Mammary epithelial cell (primary cell): ENCODE measurements at regions not wholly inside any gene's neighbourhood (a gene's known extent, or its start where the extent isn't known, plus 50 kb on each side); places are given as distances from the start of the nearest gene placed in this dataset.

Experiments
- EZH2 ChIP-seq: IDR thresholded peaks from 2 replicates; pipeline ENCODE4 v1.6.1; 2012; ENCODE audit warnings: low read length, inconsistent platforms, borderline replicate concordance
- TF ChIP-seq, protein P1 (sequence below), 2 donors: IDR thresholded peaks in 1 of 2; conservative IDR thresholded peaks in 1 of 2; 2 replicates each; pipeline ENCODE4 v1.5.1; 2011 to 2012; ENCODE audit warnings: inconsistent platforms in 2 of 2, low read length in 2 of 2, mild to moderate bottlenecking in 2 of 2, control low read depth in 1 of 2, low read depth in 1 of 2; ENCODE audit not compliant: insufficient read depth in 1 of 2; ENCODE audit errors: extremely low read depth in 1 of 2

DNA sequence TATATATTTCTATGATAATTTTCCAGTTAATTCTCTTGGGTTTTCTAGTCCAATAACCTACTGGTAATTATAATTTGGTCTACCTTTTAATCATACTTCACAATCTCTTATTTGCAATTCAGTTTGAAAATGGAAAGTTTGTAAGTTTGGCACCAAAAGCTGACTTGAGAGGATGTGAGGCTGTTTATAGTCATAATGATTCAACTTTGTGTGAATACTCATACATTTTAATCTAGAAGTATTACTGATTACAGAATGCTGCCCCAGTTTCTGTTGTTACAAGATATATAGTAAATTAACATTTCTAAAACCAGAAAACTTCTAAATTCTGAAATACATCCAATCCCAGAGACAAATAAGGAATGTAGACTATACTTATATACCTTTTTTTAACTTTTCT is 158.2 kb downstream of the SLC38A4 start:
- TF ChIP-seq, protein P1, sequence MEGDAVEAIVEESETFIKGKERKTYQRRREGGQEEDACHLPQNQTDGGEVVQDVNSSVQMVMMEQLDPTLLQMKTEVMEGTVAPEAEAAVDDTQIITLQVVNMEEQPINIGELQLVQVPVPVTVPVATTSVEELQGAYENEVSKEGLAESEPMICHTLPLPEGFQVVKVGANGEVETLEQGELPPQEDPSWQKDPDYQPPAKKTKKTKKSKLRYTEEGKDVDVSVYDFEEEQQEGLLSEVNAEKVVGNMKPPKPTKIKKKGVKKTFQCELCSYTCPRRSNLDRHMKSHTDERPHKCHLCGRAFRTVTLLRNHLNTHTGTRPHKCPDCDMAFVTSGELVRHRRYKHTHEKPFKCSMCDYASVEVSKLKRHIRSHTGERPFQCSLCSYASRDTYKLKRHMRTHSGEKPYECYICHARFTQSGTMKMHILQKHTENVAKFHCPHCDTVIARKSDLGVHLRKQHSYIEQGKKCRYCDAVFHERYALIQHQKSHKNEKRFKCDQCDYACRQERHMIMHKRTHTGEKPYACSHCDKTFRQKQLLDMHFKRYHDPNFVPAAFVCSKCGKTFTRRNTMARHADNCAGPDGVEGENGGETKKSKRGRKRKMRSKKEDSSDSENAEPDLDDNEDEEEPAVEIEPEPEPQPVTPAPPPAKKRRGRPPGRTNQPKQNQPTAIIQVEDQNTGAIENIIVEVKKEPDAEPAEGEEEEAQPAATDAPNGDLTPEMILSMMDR (conservative IDR thresholded peaks at IDR 0.05 in 1 of 2, IDR thresholded peaks at IDR 0.05 in 1 of 2; ENCODE audit: extremely low read depth in 1 of 2, insufficient read depth in 1 of 2, low read depth in 1 of 2, low read length in 2 of 2) = no peak
- TF ChIP-seq EZH2 = no peak
